Panc1 (cell line): ENCODE measurements at regions not wholly inside any gene's neighbourhood (a gene's known extent, or its start where the extent isn't known, plus 50 kb on each side); places are given as distances from the start of the nearest gene placed in this dataset.

Experiments
- ATAC-seq: fragments of 200-7000 bp; cut with Tn5 transposase; 2 replicates; pipeline ENCODE4 v1.9.1; 2020; ENCODE audit warnings: mild to moderate bottlenecking, moderate library complexity
- BruUV-seq: library from RNA; stranded (reverse); fragments of 400-500 nt; replicated peaks from 2 replicates; lab custom pipeline; 2021; lab: Mats Ljungman, UMichigan
- CTCF ChIA-PET: fragments of 300-600 bp; sonication (Branson Sonifier 250); formaldehyde crosslinking; loops from one replicate; lab custom pipeline; 2022; ENCODE audit warnings: antibody characterized with exemption; lab: Charles Lee
- POLR2A ChIA-PET: fragments of 300-600 bp; sonication (Branson Sonifier 250); formaldehyde crosslinking; loops from one replicate; lab custom pipeline; 2022; ENCODE audit warnings: antibody characterized with exemption; lab: Charles Lee
- DNase-seq: peaks from one replicate; pipeline ENCODE4 v3.0.0-alpha.2; 2010; ENCODE audit warnings: low read depth, low spot score
- H3K27ac ChIP-seq: 2 replicates; pipeline ENCODE4 v1.5.1; 2011; ENCODE audit warnings: mild to moderate bottlenecking, low read length, inconsistent platforms
- H3K27me3 ChIP-seq: fragments of 200-500 bp; sonication (Bioruptor generic); 2 replicates; pipeline ENCODE4 v1.6.0; 2014; ENCODE audit warnings: low read length, inconsistent platforms; ENCODE audit not compliant: control insufficient read depth, insufficient read depth
- H3K36me3 ChIP-seq: fragments of 200-500 bp; sonication (Bioruptor generic); 2 replicates; pipeline ENCODE4 v1.5.1; 2014; ENCODE audit warnings: inconsistent platforms, mild to moderate bottlenecking, low read length, moderate library complexity; ENCODE audit not compliant: control insufficient read depth, insufficient read depth
- H3K4me1 ChIP-seq: 2 replicates; pipeline ENCODE4 v1.5.1; 2011; ENCODE audit warnings: inconsistent platforms, mild to moderate bottlenecking, low read length, moderate library complexity; ENCODE audit not compliant: control insufficient read depth, insufficient read depth
- H3K4me3 ChIP-seq, 2 experiments: 2 replicates each; pipeline ENCODE4 v1.5.1; 2011 to 2012; ENCODE audit warnings: low read depth in 2 of 2, low read length in 2 of 2, mild to moderate bottlenecking in 2 of 2, inconsistent platforms in 1 of 2, moderate library complexity in 1 of 2
- H3K9me3 ChIP-seq: fragments of 200-500 bp; sonication (Bioruptor generic); 2 replicates; pipeline ENCODE4 v1.5.1; 2014; ENCODE audit warnings: low read depth, mild to moderate bottlenecking, inconsistent platforms, low read length, moderate library complexity; ENCODE audit not compliant: control insufficient read depth, insufficient read depth
- POLR2AphosphoS5 ChIP-seq: IDR thresholded peaks from 2 replicates; pipeline ENCODE4 v1.6.1; 2012; ENCODE audit warnings: mild to moderate bottlenecking, low read depth, low read length, moderate library complexity
- SIN3A ChIP-seq: IDR thresholded peaks from 2 replicates; pipeline ENCODE4 v1.6.1; 2012; ENCODE audit warnings: low read depth, mild to moderate bottlenecking, low read length, moderate library complexity, borderline replicate concordance; ENCODE audit not compliant: insufficient read depth
- TCF7L2 ChIP-seq: IDR thresholded peaks from 2 replicates; pipeline ENCODE4 v1.6.1; 2011; ENCODE audit warnings: mild to moderate bottlenecking, low read depth, low read length, inconsistent platforms
- in situ Hi-C: cut with HindIII; loops from 2 replicates; pipeline ENCODE4 v1.10.0; 2016; ENCODE audit warnings: low sequenced_read_pairs, low pct_unique_long_range_greater_than_20kb
- intact Hi-C: fragments of 100-400 bp; cut with micrococcal nuclease; formaldehyde crosslinking; loops from one replicate; pipeline ENCODE4 v1.10.0; 2022; ENCODE audit not compliant: unreplicated experiment
- TF ChIP-seq, protein P1 (sequence below): fragments of 450-650 bp; IDR thresholded peaks from 2 replicates; pipeline ENCODE4 v1.5.1; 2017; ENCODE audit warnings: mild to moderate bottlenecking
- TF ChIP-seq, protein P2 (sequence below), 2 experiments: IDR thresholded peaks; 2 replicates each; pipeline ENCODE4 v1.6.1; 2011 to 2012; ENCODE audit warnings: low read depth in 2 of 2, control low read depth in 1 of 2, low read length in 1 of 2, mild to moderate bottlenecking in 1 of 2, moderate library complexity in 1 of 2; ENCODE audit not compliant: insufficient read depth in 1 of 2

GRCh38 chr6:54632984-54633565 lies 213.5 kb upstream of the FAM83B start:
- CTCF ChIA-PET = no interaction called here
- no TSS peak for BruUV-seq
- H3K4me3 ChIP-seq = no peak overlapping the region
- H3K27ac ChIP-seq = no peak overlapping the region
- no peaks in the 10 kb centered on the region for H3K36me3 ChIP-seq
- ATAC-seq (no peak), DNase-seq (no peak)
- TF ChIP-seq, protein P1, sequence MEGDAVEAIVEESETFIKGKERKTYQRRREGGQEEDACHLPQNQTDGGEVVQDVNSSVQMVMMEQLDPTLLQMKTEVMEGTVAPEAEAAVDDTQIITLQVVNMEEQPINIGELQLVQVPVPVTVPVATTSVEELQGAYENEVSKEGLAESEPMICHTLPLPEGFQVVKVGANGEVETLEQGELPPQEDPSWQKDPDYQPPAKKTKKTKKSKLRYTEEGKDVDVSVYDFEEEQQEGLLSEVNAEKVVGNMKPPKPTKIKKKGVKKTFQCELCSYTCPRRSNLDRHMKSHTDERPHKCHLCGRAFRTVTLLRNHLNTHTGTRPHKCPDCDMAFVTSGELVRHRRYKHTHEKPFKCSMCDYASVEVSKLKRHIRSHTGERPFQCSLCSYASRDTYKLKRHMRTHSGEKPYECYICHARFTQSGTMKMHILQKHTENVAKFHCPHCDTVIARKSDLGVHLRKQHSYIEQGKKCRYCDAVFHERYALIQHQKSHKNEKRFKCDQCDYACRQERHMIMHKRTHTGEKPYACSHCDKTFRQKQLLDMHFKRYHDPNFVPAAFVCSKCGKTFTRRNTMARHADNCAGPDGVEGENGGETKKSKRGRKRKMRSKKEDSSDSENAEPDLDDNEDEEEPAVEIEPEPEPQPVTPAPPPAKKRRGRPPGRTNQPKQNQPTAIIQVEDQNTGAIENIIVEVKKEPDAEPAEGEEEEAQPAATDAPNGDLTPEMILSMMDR = no peak
- TF ChIP-seq POLR2AphosphoS5 (no peak), SIN3A (no peak), TCF7L2 (no peak)
- TF ChIP-seq, protein P2, sequence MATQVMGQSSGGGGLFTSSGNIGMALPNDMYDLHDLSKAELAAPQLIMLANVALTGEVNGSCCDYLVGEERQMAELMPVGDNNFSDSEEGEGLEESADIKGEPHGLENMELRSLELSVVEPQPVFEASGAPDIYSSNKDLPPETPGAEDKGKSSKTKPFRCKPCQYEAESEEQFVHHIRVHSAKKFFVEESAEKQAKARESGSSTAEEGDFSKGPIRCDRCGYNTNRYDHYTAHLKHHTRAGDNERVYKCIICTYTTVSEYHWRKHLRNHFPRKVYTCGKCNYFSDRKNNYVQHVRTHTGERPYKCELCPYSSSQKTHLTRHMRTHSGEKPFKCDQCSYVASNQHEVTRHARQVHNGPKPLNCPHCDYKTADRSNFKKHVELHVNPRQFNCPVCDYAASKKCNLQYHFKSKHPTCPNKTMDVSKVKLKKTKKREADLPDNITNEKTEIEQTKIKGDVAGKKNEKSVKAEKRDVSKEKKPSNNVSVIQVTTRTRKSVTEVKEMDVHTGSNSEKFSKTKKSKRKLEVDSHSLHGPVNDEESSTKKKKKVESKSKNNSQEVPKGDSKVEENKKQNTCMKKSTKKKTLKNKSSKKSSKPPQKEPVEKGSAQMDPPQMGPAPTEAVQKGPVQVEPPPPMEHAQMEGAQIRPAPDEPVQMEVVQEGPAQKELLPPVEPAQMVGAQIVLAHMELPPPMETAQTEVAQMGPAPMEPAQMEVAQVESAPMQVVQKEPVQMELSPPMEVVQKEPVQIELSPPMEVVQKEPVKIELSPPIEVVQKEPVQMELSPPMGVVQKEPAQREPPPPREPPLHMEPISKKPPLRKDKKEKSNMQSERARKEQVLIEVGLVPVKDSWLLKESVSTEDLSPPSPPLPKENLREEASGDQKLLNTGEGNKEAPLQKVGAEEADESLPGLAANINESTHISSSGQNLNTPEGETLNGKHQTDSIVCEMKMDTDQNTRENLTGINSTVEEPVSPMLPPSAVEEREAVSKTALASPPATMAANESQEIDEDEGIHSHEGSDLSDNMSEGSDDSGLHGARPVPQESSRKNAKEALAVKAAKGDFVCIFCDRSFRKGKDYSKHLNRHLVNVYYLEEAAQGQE (IDR thresholded peaks at IDR 0.05; ENCODE audit: insufficient read depth in 1 of 2, low read depth in 2 of 2, low read length in 1 of 2) = no peak
- H3K4me1 ChIP-seq = no peaks in the 10 kb centered on the region
- intact Hi-C loops = no loop called here
- in situ Hi-C loops = no loop called here
- H3K27me3 ChIP-seq = no peaks in the 10 kb centered on the region
- POLR2A ChIA-PET = no interaction called here
- H3K9me3 ChIP-seq = no peaks in the 10 kb centered on the region

- Histone ChIP-seq H3K4me3 (no peak overlapping the region), H3K4me1 (no peaks in the 10 kb centered on the region), H3K9me3 (no peaks in the 10 kb centered on the region), H3K27me3 (no peaks in the 10 kb centered on the region), H3K27ac (no peak overlapping the region), H3K36me3 (no peaks in the 10 kb centered on the region)
- POLR2A ChIA-PET = no interaction called here
- CTCF ChIA-PET = no interaction called here
- DNase-seq (no peak), ATAC-seq (no peak)
- intact Hi-C loops = no loop called here
- TF ChIP-seq, protein P2 (IDR thresholded peaks at IDR 0.05; ENCODE audit: insufficient read depth in 1 of 2, low read depth in 2 of 2, low read length in 1 of 2) = no peak
- TF ChIP-seq, protein P1 = no peak
- TF ChIP-seq POLR2AphosphoS5 (no peak), SIN3A (no peak), TCF7L2 (no peak)
- in situ Hi-C loops = no loop called here
- BruUV-seq = no TSS peak
Observed at GRCh38 chr6:54633601-54634000, 213.0 kb upstream of the FAM83B start.
